LNCAP (cell line): ENCODE measurements at regions not wholly inside any gene's neighbourhood (a gene's known extent, or its start where the extent isn't known, plus 50 kb on each side); places are given as distances from the start of the nearest gene placed in this dataset.

Experiments
- TF ChIP-seq, protein P1 (sequence below): fragments of 450-650 bp; IDR thresholded peaks from 2 replicates; pipeline ENCODE4 v1.5.1; 2017; ENCODE audit warnings: mild to moderate bottlenecking

DNA sequence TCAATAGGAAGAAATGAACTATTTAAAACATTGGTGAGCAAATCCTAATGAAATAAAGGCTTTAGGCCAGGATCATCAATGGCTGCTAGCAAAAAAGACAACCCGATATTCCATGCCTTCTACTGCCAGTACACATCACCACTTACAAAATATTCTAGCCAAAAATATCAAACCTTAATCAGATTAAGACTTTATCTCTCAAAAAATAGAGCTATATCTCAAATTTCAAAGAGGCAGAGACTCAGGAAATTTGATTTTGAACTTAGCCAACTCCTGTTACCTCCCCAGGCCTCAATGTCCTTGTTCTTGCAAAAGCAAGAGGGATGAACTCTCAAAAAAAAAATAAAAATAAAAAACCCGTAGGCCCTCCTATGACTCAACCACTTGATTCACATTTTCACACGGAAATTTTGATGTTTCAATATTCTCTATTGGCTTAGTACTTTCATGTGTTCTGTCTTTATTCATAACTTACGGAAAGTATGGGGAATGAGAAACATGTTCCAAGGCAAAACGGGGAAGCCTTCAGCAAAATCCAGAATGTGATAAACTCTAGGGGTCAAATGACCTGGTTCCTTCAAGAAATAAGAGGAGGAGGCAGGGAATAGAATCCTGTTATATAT, 273.3 kb upstream of the ZPLD1 start:
- TF ChIP-seq, protein P1, sequence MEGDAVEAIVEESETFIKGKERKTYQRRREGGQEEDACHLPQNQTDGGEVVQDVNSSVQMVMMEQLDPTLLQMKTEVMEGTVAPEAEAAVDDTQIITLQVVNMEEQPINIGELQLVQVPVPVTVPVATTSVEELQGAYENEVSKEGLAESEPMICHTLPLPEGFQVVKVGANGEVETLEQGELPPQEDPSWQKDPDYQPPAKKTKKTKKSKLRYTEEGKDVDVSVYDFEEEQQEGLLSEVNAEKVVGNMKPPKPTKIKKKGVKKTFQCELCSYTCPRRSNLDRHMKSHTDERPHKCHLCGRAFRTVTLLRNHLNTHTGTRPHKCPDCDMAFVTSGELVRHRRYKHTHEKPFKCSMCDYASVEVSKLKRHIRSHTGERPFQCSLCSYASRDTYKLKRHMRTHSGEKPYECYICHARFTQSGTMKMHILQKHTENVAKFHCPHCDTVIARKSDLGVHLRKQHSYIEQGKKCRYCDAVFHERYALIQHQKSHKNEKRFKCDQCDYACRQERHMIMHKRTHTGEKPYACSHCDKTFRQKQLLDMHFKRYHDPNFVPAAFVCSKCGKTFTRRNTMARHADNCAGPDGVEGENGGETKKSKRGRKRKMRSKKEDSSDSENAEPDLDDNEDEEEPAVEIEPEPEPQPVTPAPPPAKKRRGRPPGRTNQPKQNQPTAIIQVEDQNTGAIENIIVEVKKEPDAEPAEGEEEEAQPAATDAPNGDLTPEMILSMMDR, result no peak

DNA sequence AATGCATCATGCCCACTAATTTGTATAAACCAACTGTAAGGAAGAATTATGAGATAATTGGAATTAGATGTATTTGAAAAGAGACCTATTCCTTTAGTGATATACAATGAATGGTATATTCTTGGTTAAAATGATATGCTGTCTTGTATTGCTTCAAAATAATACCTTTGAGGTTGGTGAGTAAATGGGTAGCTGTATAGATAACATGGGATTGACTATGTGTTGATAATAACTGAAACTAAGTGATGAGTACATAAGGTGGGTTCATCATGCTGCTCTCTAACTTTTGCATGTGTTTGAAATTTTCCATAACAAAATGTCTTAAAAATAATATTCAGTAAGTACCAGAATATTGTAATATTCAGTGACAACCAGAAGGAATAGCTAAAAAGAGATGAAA, 272.6 kb upstream of the ZPLD1 start:
- TF ChIP-seq, protein P1, result no peak

DNA sequence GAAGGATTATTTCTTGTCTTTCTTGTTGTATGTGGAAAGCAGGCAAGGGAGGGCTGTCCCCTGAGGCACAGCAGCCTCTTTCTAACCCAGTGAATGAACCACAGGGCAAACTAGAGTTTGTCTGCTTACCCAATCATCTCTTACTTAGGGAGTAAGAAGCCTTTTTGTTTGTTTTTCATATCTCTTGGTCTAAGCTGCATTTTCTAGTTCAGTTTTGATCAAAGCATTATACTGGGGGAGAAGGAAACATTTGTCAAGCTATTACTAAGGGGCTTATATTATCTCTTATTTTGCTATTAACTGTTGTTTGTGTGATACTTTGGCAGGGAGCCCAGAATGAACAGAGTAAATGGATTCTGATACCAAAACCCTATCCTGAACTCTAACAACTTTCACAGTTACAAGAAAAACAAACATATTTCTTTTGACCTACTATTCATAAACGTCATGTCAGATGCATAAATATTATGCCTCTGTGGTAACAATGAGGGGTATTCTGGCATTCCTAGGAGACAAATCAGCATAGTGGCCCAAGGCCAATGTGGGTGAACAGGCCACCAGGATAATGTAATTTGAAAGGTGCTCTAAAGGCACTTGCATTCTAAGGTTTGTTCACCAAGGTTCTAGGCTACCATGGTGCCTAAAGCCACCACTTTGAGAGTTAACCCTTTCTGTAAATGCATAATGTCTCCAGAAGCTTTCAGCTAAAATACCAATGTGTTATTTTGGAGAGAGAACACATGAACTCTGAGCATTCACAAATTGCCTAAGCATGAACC, 271.6 kb upstream of the ZPLD1 start:
- TF ChIP-seq, protein P1, result no peak

DNA sequence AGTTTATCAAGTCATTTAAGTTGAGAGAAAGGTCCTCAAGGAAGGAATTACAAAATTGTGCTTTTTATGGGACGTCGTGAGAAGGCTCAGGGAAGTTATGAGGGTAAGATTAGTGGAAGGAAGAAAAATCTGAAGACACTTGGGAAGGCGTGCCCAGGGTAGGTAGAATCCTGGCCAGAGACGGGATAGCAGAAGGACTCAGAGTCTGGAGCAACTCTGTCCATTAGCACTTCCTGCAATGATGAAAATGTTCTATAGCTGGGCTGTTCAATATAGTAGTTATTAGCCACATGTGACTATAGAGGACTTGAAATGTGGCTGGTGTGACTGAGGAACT, 271.0 kb upstream of the ZPLD1 start:
- TF ChIP-seq, protein P1, result no peak

DNA sequence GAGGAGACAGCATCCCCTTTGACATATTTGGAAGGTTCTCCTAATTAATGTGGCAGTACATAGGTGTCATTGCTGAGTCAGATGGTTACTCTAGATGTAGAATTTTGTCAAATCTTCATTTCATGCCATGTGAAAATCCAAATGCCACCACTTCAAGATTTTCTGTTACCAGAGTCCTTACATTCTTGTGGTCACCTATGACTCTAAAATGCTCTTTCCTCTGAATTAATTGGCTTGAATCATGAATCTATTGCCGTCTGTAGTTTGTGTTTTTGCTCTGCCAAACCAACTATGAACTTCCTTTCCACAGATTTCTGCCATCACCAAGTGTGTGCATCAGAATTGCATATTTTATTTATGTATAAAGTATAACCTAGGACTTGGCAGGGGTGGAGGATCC, 269.4 kb upstream of the ZPLD1 start:
- TF ChIP-seq, protein P1, result no peak

DNA sequence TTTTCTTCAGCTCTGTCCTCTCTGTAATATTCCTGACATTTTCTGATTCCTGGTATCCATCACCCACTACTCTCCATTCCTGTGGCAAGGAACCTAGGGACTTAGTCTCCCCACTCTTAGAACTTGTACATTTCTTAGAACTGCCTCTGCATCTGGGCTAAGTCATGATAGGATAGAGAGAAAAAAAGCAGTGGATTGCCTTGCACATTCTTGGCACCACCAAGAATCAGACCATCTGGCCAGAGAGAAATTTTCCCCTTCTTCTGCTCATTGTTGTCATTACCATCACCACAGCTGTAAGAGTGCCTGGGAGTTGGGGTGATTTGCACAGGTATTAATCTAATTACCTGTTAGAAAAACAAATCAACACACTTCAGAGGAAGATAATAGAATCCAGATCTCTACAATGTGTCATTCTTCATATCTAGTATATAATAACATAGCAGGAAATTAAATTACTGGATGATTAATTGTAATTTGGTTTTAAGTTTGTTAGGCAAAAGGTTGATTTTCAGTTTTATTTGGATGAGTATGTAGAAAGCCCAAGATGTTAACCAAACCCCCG, 264.8 kb upstream of the ZPLD1 start:
- TF ChIP-seq, protein P1, result no peak

DNA sequence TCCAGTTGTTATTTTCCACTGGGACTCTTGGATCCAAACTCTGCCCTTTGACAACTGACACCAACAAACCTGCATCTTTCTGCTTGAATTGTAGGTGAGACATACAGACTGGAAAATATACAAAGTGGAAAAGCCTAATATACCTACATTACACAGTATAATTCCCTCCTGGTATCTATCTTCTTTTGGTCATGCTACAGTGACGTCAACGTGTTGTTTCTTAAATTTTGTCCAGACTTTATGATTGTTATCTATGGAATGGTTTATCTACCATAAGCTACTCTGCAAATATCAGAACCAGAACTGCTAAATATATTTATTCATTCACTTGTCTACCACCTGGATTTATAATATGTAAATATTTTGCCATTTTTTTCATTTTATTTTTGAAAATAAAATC, 264.3 kb upstream of the ZPLD1 start:
- TF ChIP-seq, protein P1, result no peak
